GM23338 (cell line): ENCODE measurements at regions not wholly inside any gene's neighbourhood (a gene's known extent, or its start where the extent isn't known, plus 50 kb on each side); places are given as distances from the start of the nearest gene placed in this dataset.

Experiments used
- ATAC-seq: fragments of 200-7000 bp; cut with Tn5 transposase; 3 replicates; pipeline ENCODE4 v1.9.1; 2020
- DNase-seq: peaks from one replicate; pipeline ENCODE4 v3.0.0-alpha.2; 2015; ENCODE audit warnings: low spot score
- H2AFZ ChIP-seq: fragments of 200-600 bp; sonication (generic); 2 replicates; pipeline ENCODE4 v1.8.0; 2016; ENCODE audit warnings: antibody characterized with exemption, mild to moderate bottlenecking, moderate library complexity
- H3F3A ChIP-seq: fragments of 200-600 bp; sonication (generic); replicated peaks from 2 replicates; pipeline ENCODE4 v1.8.0; 2017; ENCODE audit warnings: antibody characterized with exemption, mixed run types, low read depth
- H3K27ac ChIP-seq: fragments of 200-600 bp; sonication (generic); 2 replicates; pipeline ENCODE4 v1.6.1; 2016; ENCODE audit warnings: low read depth
- H3K27me3 ChIP-seq: fragments of 200-600 bp; sonication (generic); 2 replicates; pipeline ENCODE4 v1.8.0; 2016; ENCODE audit warnings: mild to moderate bottlenecking, mixed run types, moderate library complexity; ENCODE audit not compliant: insufficient read depth
- H3K36me3 ChIP-seq: fragments of 200-600 bp; sonication (generic); 2 replicates; pipeline ENCODE4 v1.8.0; 2016; ENCODE audit warnings: mild to moderate bottlenecking; ENCODE audit not compliant: insufficient read depth
- H3K4me1 ChIP-seq: fragments of 200-600 bp; sonication (generic); 2 replicates; pipeline ENCODE4 v1.8.0; 2016; ENCODE audit warnings: mild to moderate bottlenecking, moderate library complexity; ENCODE audit not compliant: insufficient read depth
- H3K4me2 ChIP-seq: fragments of 200-600 bp; sonication (generic); 2 replicates; pipeline ENCODE4 v1.7.1; 2017; ENCODE audit warnings: mixed run types
- H3K4me3 ChIP-seq: fragments of 200-600 bp; sonication (generic); 2 replicates; pipeline ENCODE4 v1.6.1; 2016; ENCODE audit warnings: mixed run types
- H3K79me2 ChIP-seq: fragments of 200-600 bp; sonication (generic); replicated peaks from 2 replicates; pipeline ENCODE4 v1.8.0; 2017; ENCODE audit warnings: mild to moderate bottlenecking; ENCODE audit not compliant: insufficient read depth
- H3K9me2 ChIP-seq: fragments of 200-600 bp; sonication (generic); 2 replicates; pipeline ENCODE4 v1.8.0; 2017; ENCODE audit not compliant: insufficient read depth
- H4K20me1 ChIP-seq: fragments of 200-600 bp; sonication (generic); replicated peaks from 2 replicates; pipeline ENCODE4 v1.8.0; 2017; ENCODE audit warnings: mild to moderate bottlenecking; ENCODE audit not compliant: insufficient read depth
- H3K27ac Mint-ChIP-seq: 2 replicates; pipeline ENCODE4 v1.8.0; 2020; ENCODE audit warnings: inconsistent platforms, mild to moderate bottlenecking, moderate library complexity, mixed read lengths
- H3K27me3 Mint-ChIP-seq: 3 replicates; pipeline ENCODE4 v1.8.0; 2022; ENCODE audit warnings: low read depth, mild to moderate bottlenecking, moderate library complexity, mixed read lengths, inconsistent platforms; ENCODE audit not compliant: insufficient read depth, poor library complexity
- H3K36me3 Mint-ChIP-seq: 3 replicates; pipeline ENCODE4 v1.8.0; 2021; ENCODE audit warnings: low read depth, mild to moderate bottlenecking, inconsistent platforms, moderate library complexity, mixed read lengths
- H3K4me1 Mint-ChIP-seq: 3 replicates; pipeline ENCODE4 v1.8.0; 2020; ENCODE audit warnings: mild to moderate bottlenecking, inconsistent platforms, mixed read lengths
- H3K4me3 Mint-ChIP-seq: 3 replicates; pipeline ENCODE4 v1.8.0; 2021; ENCODE audit warnings: moderate library complexity, mild to moderate bottlenecking, inconsistent platforms, mixed read lengths
- H3K9me3 Mint-ChIP-seq: 3 replicates; pipeline ENCODE4 v1.8.0; 2020; ENCODE audit warnings: moderate library complexity, mild to moderate bottlenecking, inconsistent platforms, mixed read lengths
- CREB1 ChIP-seq: fragments of 250-450 bp; sonication (Bioruptor Pico); IDR thresholded peaks from 2 replicates; pipeline ENCODE4 v1.5.0; 2020; ENCODE audit warnings: low read depth, mild to moderate bottlenecking, moderate library complexity
- CTCF ChIP-seq, 2 experiments: fragments of 200-600 bp in 1 of 2; sonication (generic) in 1 of 2; conservative IDR thresholded peaks; 2 replicates each; pipeline versions ENCODE4 v1.5.1 to v1.6.1; 2016 to 2017; ENCODE audit warnings: antibody characterized with exemption in 2 of 2, low read depth in 2 of 2, mild to moderate bottlenecking in 2 of 2, moderate library complexity in 1 of 2
- ETS1 ChIP-seq: IDR thresholded peaks from 2 replicates; pipeline ENCODE4 v1.6.1; 2016; ENCODE audit warnings: antibody characterized with exemption
- EZH2 ChIP-seq: fragments of 200-600 bp; sonication (generic); IDR thresholded peaks from one replicate; pipeline ENCODE4 v1.8.0; 2017; ENCODE audit warnings: antibody characterized with exemption, mild to moderate bottlenecking, low read depth; ENCODE audit not compliant: unreplicated experiment
- EZH2phosphoT487 ChIP-seq: fragments of 200-600 bp; sonication (generic); IDR thresholded peaks from one replicate; pipeline ENCODE4 v1.8.1; 2018; ENCODE audit warnings: antibody characterized with exemption; ENCODE audit not compliant: unreplicated experiment
- JUNB ChIP-seq: IDR thresholded peaks from one replicate; pipeline ENCODE4 v1.6.1; 2016; ENCODE audit warnings: antibody characterized with exemption; ENCODE audit not compliant: unreplicated experiment
- NANOG ChIP-seq: IDR thresholded peaks from 2 replicates; pipeline ENCODE4 v1.6.1; 2016; ENCODE audit warnings: antibody characterized with exemption, borderline replicate concordance
- POLR2AphosphoS5 ChIP-seq: IDR thresholded peaks from 2 replicates; pipeline ENCODE4 v1.6.1; 2016; ENCODE audit warnings: antibody characterized with exemption, low read depth
- REST ChIP-seq: IDR thresholded peaks from one replicate; pipeline ENCODE4 v1.6.1; 2018; ENCODE audit warnings: antibody characterized with exemption; ENCODE audit not compliant: unreplicated experiment
- STAT1 ChIP-seq: IDR thresholded peaks from one replicate; pipeline ENCODE4 v1.6.1; 2016; ENCODE audit warnings: antibody characterized with exemption; ENCODE audit not compliant: unreplicated experiment
- ZNF114 ChIP-seq: fragments of 250-450 bp; sonication (Bioruptor Pico); IDR thresholded peaks from 2 replicates; pipeline ENCODE4 v1.5.0; 2020; ENCODE audit warnings: mild to moderate bottlenecking, moderate library complexity
- ZNF331 ChIP-seq: fragments of 250-450 bp; sonication (Bioruptor Pico); IDR thresholded peaks from 2 replicates; pipeline ENCODE4 v1.5.0; 2020; ENCODE audit warnings: low read depth, mild to moderate bottlenecking, moderate library complexity
- ZNF462 ChIP-seq: fragments of 250-450 bp; sonication (Bioruptor Pico); IDR thresholded peaks from 2 replicates; pipeline ENCODE4 v1.5.0; 2020; ENCODE audit warnings: mild to moderate bottlenecking, moderate library complexity

- Mint-ChIP-seq H3K4me3 (no peak overlapping the region), H3K9me3 (no peaks in the 10 kb centered on the region), H3K36me3 (no peaks in the 10 kb centered on the region), H3K27ac (no peak overlapping the region), H3K4me1 (no peaks in the 10 kb centered on the region), H3K27me3 (no peaks in the 10 kb centered on the region)
- no peak for ATAC-seq
- no peak for DNase-seq
- Histone ChIP-seq H3F3A (no peaks in the 10 kb centered on the region), H3K4me1 (no peaks in the 10 kb centered on the region), H3K4me2 (no peak overlapping the region), H3K36me3 (no peaks in the 10 kb centered on the region), H4K20me1 (no peaks in the 10 kb centered on the region), H3K27me3 (no peaks in the 10 kb centered on the region), H3K9me2 (0 out of 2 replicates have a peak, but pooled peaks cover 5% of the 10 kb centered on the region), H2AFZ (no peak overlapping the region), H3K4me3 (no peak overlapping the region), H3K79me2 (no peaks in the 10 kb centered on the region), H3K27ac (no peak overlapping the region)
- no peak for TF ChIP-seq REST
- no peak for TF ChIP-seq EZH2phosphoT487
- TF ChIP-seq CREB1 (CRISPR knock-in tag): no peak
- no peak for TF ChIP-seq EZH2
- TF ChIP-seq CTCF (conservative IDR thresholded peaks at IDR 0.05; ENCODE audit: low read depth in 2 of 2): no peak
- TF ChIP-seq ZNF331: no peak
- TF ChIP-seq JUNB: no peak
- no peak for TF ChIP-seq STAT1
- TF ChIP-seq ZNF114 (CRISPR knock-in tag): no peak
- no peak for TF ChIP-seq ZNF462
- no peak for TF ChIP-seq POLR2AphosphoS5
- no peak for TF ChIP-seq NANOG
- no peak for TF ChIP-seq ETS1
Measured at GRCh38 chr6:85975957-85976356, 333.3 kb upstream of the SYNCRIP start.
